HG03442 (cell line): ENCODE measurements at regions not wholly inside any gene's neighbourhood (a gene's known extent, or its start where the extent isn't known, plus 50 kb on each side); places are given as distances from the start of the nearest gene placed in this dataset.

Experiments used
- ATAC-seq: cut with Tn5 transposase; IDR thresholded peaks from one replicate; pipeline ENCODE4 v1.9.1; 2021; ENCODE audit warnings: mild to moderate bottlenecking, moderate library complexity; ENCODE audit not compliant: unreplicated experiment

DNA sequence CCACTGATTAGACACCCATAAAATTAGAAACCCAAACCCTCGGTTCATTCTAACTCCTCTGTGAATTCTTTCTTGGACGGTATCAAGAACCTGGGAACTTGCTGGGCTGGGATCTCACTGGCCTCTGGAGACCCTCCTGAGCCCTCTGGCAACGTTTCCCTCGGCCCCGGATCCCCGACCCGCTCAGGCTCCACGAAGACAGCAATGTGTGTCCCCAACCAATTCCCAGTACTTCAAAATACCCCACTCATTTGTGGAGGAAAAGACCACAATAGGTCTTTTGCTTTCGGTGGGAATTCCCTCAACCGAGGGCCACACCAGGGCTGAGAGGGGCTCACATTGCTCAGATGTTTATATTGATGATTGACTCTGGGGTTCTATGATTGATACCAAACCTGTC lies 117.9 kb upstream of the PRR20G start:
- no peak for ATAC-seq

DNA sequence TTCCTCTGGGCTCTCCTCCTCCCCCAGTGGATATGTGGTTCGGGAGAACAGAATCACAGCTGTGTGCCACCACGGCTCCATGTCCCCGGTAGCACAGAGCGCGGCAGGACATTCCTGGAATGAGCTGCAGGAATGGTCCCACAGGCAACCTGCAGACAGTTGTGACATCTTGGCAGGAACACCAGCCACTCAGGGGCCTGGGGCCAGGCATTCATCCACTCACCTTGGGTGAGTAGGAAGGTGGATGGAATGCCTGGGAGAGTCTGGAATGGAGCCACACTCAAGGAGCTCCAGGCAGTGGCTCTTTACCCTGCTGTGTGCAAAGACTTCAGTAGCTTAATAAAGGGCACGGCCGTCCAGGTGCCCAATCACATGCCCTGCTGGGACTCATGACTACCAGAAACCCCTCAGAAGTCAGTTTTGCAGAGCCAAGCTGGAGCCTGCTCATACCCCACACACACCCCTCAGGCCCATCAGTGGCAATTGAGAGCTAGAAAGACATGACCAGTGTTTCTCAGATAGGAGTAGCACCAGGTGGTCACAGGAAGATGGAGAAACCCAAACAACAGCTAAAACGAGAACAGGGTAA lies 117.3 kb upstream of the PRR20G start:
- no peak for ATAC-seq

DNA sequence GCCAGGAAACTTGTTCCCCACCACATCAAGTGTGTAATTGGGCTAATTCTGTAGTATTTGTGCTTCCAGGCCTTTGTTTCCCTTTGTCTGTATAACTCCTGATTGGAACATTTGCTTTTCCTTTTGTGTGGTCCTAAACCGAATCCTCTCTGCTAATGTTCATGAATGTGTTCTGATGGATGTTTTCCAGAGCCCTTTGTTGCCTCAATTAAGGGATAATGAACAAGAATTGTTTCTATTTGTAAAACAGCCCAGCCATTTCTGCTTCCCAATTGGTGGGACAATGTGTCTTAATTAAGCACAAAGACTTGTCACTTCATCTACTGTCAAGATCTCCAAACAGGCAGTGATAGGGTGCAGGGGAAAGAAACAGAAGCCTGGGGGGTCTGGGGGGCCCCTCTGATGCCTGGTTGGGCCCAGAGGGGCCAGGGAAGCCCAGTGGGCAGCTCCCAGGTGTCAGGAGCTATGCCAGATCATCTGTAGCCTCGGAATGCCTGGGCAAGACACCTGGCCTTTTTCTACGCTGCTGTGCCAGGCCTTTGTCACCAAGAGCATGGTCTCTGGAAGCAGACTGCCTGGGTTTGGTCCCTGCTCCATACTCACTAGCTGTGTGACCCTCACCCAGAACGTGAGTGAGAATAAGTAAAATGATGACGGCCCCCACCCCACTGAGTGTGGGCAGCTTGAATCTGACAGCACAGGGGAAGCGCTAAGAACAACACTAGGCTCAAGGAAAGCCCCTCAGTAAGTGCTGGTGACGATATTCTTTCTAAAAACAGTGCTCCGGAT lies 116.6 kb upstream of the PRR20G start:
- no peak for ATAC-seq

DNA sequence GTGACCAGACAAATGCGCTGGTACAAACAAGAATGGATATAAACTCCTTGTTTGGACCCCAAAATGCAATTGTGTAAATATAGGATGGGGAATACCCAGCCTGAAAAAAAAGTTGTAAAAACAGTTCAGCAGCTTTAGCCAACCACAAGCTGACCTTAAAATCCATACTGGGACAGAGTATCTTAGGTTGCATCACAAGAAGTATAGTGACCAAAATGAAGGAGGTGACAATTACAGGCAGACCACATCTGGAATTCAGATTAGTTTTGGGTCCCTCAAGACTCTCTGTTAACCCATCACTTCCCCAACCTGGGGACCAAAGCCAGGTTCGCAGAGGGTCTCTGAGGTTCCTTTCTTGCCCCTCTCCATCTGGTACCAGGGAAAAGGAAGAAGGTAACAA lies 115.9 kb upstream of the PRR20G start:
- ATAC-seq: no peak

DNA sequence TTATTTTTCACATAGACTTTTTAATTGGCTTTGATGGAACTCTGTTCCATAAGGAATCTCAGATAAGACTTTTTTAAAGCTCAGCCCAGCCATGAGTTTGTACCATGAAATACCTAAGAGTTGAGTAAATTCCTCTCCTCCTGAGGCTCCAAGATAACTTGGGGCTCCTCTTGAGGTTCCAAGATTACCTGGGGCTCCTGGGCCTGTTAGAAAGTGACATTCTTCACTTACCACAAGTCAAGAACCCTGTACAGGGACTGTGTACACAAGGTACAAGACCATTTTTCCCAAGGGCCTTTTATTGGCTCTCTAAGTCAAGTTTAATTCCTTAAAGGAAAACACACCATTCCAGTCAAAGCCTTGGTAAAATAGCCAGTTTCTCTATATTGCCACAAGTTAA lies 111.3 kb upstream of the PRR20G start:
- ATAC-seq: no peak

DNA sequence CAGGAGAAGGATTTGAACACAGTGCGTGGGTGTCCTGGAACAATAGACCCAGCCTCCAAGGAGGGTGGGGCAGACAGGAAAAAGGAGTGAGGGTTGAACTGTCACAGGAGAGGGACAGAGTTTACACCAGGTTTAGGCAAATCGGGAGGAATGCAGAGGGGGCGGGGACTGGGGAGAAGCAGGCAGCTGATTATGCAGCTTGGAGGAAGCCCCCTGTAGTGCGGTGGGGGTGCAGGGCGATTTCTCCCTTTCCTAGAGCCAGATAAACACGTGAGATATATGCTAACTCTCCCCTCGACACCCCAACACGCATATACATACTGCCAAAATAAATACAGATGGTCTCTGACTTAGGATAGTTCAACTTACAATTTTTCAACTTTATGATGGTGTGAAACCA lies 108.6 kb upstream of the PRR20G start:
- no peak for ATAC-seq

DNA sequence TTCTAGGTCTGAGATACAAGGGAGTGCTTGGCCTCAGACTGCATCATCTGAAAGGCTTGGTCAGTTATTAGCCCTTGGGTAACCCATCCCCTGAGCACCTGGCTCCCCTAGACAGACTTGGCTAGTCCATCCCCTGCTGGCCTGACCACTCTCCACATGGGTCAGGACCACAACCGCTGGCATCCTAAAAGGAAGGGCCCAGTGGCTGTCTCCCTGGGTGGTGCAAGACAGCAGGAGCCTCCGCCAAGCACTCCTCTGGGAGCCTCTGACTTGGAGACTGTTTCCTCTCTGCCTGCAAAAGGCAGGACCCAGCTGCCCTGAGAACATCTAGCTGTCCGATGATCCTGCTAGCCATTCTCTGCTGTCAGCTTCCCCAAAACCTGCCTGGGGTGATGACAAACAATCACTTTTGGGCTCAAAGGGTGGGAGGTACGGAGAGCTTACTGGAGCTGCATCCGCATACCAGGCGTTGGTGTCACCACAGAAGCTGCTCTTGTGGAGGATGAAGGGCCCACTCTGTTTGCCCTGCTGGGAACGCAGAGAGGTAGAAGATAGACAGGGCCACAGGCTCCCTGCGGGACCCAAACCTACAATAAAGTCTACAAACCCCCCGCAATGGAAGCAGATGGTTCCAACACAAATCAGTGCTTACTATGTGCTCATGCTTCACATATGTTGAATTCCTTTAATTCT lies 108.0 kb upstream of the PRR20G start:
- no peak for ATAC-seq

DNA sequence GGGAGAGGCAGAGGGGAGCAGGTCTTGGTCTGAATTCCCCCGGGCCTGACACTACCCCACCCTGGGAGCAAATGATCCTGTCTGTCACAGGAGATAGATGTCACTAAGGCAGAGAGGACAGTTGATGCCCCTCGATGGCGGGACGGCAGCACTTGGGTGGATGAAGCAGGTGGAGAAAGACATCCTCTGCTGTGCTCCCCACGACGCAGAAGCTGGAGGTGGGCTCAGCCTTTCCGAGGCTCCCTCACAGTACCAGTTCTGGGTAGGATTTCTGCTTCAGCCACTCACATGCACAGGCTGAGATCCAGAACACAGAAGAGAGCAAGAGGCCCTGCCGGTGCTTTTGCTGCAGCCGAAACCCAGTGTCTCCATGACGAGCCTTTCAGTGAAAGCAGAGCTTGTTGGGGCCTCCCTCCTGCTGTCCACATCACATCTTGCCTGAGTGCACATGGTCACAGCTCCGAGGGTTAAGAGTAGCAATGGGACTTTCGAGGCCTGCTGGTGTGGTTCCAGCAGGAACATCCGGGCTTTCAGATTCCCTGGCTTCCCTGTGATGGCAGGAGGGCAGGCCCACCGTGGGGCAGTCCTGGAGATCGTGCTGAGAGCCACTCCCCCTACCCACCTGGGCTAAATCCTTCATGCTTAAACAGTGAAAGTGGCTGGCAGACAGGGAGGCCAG lies 107.3 kb upstream of the PRR20G start:
- ATAC-seq: no peak

DNA sequence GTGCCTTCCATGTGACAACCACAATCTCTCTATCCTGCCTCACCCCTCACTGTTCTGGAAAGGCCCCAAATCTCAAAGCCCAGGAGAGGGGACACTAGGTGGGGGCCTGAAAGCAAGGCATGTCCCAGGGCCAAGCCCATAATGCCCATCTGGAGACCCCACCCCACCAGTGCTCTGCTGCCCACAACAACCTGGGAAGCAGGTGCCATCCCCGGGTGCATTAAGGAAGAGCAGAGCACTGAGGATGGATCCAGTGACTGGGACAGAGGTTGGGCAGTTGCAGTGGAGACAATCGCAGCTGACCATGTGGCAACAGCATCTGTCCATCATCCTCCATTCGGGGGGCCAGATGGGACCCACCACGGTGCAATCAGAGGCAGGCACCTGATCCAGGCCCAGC lies 106.2 kb upstream of the PRR20G start:
- no peak for ATAC-seq

DNA sequence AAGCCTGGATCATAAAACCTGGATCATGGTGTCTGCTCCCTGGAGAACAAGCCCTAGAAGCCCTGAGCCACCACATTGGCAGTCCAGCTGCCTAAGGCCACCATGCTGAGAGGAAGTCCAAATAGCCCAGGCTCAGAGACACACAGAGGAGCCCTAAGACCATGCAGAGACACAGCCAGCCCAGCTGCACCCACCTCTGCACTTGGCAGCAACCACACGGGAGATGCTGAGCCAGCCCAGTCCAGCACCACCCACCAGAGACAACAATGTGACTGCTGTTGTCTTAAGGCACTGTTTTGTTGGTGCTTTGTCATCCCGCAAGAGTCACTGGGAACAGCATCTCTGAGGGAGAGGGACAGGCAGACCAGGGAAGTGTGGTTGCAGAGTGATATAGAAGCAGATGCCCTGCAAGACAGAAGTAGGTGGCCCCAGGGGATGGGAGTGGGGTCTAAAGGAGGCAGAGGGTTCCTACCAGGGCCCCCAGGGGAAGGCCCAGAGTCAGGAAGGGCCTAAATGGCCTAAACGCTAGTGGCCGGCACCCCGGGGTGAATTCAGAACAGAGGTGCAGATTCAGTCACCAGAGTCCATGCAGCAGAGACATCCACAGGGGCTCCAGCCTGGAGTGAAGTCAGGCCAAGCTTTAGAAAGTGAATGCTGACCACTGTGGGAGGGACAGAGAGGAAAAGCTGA lies 105.4 kb upstream of the PRR20G start:
- ATAC-seq: no peak

DNA sequence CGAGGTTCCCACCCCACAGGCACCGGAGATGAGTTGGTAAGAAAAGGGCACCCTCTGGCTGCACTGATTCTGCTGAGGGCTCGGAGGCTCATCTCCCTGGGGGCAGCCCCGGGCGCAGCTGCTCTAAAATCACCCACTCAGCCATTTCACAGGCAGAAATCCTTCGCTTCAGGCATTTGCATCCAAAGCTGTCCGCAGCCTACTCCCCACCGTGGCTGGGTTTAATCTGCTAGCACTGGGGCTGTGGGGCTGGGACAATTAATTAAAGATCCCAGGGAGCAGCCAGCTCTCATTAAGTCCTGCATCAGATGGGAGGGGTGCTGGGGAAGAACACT lies 104.3 kb upstream of the PRR20G start:
- ATAC-seq: no peak

DNA sequence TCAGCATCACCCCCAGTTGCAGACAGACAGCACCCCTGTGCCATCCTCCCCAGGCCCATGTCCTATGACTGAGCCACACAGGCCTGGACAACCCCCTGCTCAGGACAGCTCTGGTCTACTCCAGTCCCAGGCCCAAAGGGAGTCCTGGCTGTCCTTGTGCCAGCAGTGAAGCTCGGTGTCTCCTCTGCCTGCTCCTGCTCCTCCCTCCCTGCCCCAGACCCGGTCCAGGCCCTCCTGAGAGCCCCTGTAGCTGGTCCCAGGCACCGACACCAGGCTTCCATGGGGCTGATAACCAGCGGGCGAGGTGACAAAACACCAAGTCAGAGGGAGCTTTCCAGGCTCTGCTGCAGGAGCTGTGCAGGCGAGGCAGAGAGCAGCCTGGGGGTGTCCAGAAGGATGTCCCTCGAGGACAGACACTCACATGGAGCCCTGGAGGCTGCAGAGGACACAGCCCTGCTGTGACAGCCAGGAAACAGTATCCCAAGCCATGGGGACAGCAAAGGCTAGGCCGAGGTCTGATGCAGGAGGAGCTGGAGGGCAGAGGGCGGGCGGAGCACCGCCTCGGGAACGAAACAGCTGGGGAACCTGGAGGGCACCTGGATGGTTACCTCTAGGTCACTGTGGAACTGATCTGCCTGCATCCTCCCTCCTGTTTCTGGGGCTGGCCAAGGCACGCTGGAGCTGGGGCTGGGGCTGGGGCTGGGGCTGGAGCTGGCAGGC lies 103.8 kb upstream of the PRR20G start:
- ATAC-seq: no peak

DNA sequence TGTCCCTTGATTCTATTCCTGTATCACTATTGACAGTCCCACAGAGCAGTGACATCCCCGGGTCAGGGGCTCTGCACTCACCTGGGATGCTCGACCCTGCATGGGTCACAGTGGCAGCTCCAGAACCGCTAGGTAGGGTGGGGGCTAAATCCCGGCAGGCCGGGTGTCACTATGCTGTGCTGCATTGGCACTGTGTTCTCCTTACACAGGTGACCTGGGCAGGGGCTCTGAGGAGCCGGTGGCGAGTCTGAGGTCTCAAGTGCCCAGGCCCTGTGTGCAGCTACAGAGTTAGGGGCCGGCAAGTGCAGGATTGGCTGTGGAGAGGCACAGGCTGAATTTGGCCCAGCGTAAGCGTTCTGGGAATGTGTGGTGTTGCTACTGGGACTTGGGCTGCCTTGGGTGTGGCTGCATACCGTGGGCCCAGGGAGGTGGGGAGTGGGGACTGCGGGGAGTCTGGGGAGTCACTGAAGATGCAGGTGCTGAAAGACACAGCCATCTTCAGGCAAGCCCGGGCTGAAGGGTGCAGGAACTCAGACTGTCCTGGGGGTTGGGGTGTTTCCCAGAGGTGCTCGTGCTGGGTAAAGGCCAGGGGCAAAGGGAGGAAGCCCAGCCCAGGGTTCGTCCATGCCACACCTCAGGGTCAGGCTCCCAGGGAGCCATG lies 102.6 kb upstream of the PRR20G start:
- ATAC-seq: no peak

DNA sequence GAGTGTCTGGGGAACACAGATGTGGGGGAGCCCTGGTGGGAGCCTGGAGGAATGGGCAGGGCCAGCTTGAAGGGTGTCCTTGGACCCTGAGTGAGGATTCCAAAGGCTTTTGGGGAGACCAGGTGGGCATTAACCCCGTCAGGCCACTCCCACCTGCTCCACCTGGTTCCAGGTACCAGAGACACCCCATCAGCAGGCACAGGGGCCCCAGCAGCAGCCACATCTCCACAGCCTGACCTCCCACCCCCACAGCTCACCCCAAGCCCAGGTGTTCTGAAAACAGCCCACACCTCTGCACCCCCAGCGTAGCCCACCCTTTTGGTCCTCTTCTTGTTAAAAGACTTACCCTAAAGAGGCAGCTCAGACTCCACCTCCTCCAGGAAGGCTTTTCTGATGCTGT lies 102.1 kb upstream of the PRR20G start:
- no peak for ATAC-seq

DNA sequence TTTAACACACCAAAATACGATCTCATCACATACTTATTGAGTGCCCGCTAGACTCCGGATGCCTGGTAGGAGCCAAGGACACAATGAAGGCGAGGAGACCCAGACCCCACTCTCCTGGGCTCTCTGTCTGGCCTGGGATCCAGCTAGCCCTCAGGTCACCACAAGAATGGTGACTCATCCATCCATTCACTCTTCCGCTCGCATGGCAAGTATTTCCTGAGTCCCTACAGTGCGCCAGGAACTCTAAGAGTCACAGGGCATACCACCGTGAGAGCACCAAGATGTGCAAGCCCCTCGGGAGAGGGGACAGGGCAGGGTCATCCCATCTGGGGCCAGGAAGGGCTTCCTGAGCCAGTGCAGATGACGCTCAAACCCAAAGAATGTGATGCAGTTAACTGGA lies 101.6 kb upstream of the PRR20G start:
- no peak for ATAC-seq

DNA sequence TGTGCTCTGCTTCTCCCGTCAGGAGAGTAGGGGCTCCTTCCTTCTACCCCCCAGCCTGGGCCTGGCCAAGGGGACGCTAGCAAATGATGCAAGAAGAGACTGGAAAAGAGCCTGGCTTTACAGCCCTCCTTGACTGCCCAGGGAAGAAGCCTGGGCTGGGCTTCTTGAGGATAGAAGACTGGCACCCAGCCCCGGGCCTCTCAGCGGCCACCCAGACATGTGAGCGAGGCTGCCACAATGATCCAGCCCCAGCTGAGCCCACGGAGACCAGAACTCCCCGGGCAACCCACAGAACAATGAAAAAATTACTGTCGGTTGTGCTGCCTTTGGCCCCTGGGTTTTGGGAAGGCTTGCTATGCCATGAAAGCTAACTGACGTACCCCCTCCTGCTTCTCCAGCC lies 100.6 kb upstream of the PRR20G start:
- no peak for ATAC-seq

DNA sequence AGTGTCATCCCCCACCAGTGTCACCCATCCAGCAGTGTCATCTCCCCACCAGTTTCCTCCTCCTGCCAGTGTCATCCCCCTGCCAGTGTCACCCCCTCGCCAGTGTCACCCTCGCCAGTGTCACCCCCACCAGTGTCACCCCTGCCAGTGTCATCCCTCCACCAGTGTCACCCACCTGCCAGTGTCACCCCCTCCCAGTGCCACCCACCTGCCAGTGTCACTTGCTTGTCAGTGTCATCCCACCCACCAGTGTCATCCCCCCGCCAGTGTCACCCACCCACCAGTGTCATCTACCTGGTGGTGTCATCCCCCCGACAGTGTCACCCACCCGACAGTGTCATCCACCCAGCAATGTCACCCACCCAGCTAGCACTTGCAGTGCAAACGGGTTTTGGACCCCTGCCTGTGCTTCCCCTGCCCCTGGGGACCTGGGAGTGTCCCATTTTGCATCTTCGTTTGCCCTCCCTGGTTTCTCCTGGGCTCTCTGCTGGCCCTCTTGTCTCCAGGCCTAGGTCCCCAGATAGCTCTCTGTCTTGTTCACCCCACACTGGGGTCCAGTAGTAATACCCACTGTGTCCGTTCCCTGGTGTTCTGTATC lies 99.8 kb upstream of the PRR20G start:
- no peak for ATAC-seq

DNA sequence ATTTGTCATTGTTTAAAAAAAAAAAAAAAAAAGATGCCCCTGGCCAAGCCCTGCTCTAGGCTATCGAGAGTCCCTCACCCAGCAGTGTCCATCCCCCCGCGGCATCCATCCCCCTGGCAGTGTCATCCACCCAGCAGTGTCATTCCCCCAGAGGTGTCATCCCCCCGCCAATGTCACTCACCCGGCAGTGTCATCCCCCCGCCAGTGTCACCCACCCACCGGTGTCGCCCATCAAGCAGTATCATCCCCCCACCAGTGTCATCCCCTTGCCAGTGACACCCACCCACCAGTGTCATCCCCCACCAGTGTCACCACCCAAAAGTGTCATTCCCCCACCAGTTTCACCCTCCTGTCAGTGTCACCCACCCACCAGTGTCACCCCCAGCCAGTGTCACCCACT lies 99.3 kb upstream of the PRR20G start:
- no peak for ATAC-seq

DNA sequence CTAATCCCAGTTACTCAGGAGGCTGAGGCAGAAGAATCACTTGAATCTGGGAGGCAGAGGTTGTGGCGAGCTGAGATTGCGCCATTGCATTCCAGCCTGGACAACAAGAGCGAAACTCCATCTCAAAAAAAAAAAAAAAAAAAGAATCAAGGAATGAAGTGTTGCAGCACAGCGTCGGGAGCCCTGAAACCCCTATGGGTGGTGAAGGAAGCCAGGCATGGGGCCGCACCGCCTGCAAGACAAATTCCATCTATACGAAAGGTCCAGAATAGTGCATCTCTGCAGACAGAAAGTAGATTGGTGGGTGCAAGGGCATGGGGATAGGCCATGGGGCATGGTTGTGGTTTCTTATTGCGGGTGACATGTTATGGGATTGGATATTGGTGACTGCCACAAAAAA lies 98.6 kb upstream of the PRR20G start:
- ATAC-seq: no peak

DNA sequence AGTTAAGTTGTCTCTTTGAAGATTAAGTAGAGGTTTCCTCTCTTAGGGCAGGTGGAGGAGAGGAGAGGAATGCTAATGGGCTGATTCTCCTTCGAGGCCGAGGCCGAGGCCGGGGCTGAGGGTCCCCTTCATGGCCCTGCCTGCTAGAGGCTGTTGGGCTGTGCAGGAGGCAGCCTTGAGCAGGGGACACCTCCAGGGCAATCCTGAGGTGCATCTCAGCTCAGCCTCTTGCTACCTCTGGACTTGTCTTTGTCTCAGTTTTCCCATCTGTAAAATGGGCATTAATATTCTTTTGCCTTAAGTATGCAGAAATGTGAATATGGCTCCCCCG lies 97.7 kb upstream of the PRR20G start:
- ATAC-seq: no peak
